ENCODE measurements at regions not wholly inside any gene's neighbourhood (a gene's known extent, or its start where the extent isn't known, plus 50 kb on each side); places are given as distances from the start of the nearest gene placed in this dataset.

- DNase-seq = no peak
Observed at GRCh38 chr14:100471441-100472093, 115.7 kb downstream of the BEGAIN start.

- DNase-seq = no peak
Observed at GRCh38 chr14:100472094-100472455, 115.1 kb downstream of the BEGAIN start.

- DNase-seq = no peak
Observed at GRCh38 chr14:100472491-100472890, 114.7 kb downstream of the BEGAIN start.

GRCh38 chr14:100473249-100473648 is 114.0 kb downstream of the BEGAIN start:
- DNase-seq = no peak

- no peak for DNase-seq
Observed at GRCh38 chr14:100474196-100474595, 113.0 kb downstream of the BEGAIN start.

- DNase-seq = no peak
Observed at GRCh38 chr14:100475268-100475667, 111.9 kb downstream of the BEGAIN start.

- DNase-seq = no peak
Observed at GRCh38 chr14:100476012-100476822, 111.0 kb downstream of the BEGAIN start.

GRCh38 chr14:100484531-100485267 is 102.5 kb downstream of the BEGAIN start:
- DNase-seq = no peak

GRCh38 chr14:100486025-100486828 is 101.0 kb downstream of the BEGAIN start:
- peak in 1 of 2 donors; percentile 39 for DNase-seq

Data from CD4-positive, alpha-beta T cell treated with Interleukin-4 for 1 hour (primary cell).